HCT116 (cell line): ENCODE measurements at regions not wholly inside any gene's neighbourhood (a gene's known extent, or its start where the extent isn't known, plus 50 kb on each side); places are given as distances from the start of the nearest gene placed in this dataset.

Experiments
- ATAC-seq: fragments of 200-7000 bp; cut with Tn5 transposase; 2 replicates; pipeline ENCODE4 v1.9.1; 2020; ENCODE audit warnings: mild to moderate bottlenecking, moderate library complexity
- BruUV-seq: library from RNA; stranded (reverse); fragments of 400-500 nt; replicated peaks from 2 replicates; lab custom pipeline; 2021; lab: Mats Ljungman, UMichigan
- CTCF ChIA-PET: fragments of 300-600 bp; sonication (Branson Sonifier 250); formaldehyde crosslinking; loops from one replicate; lab custom pipeline; 2021; ENCODE audit warnings: antibody characterized with exemption; lab: Charles Lee
- POLR2A ChIA-PET: fragments of 300-600, 350-600 bp; sonication (Branson Sonifier 250); formaldehyde crosslinking; loops from one replicate; lab custom pipeline; 2021; ENCODE audit warnings: antibody characterized with exemption; lab: Charles Lee
- RAD21 ChIA-PET, 2 experiments: fragments of 300-600 bp; sonication (Branson Sonifier 250); formaldehyde crosslinking; loops; one replicate each; lab custom pipeline; 2023; ENCODE audit warnings: low total read pairs in 2 of 2; ENCODE audit not compliant: uncharacterized antibody in 2 of 2, unreplicated experiment in 2 of 2, low non-redundant PET in 1 of 2; lab: Charles Lee
- DNase-seq: peaks from one replicate; pipeline ENCODE4 v3.0.0-alpha.2; 2010; ENCODE audit warnings: low read depth, low spot score
- H2AFZ ChIP-seq: fragments of 200-600 bp; shearing (Covaris generic), sonication (generic); 2 replicates; pipeline ENCODE4 v1.6.1; 2017; ENCODE audit warnings: low read depth, mixed run types, mixed read lengths, antibody characterized with exemption, low read length; ENCODE audit not compliant: poor library complexity, severe bottlenecking
- H3K27ac ChIP-seq: 2 replicates; pipeline ENCODE4 v1.5.1; 2012; ENCODE audit warnings: low read depth, low read length
- H3K27me3 ChIP-seq: fragments of 200-600 bp; sonication (generic); 2 replicates; pipeline ENCODE4 v1.6.1; 2016; ENCODE audit warnings: mixed run types, low read length, mixed read lengths; ENCODE audit not compliant: insufficient read depth
- H3K36me3 ChIP-seq, 2 experiments: fragments of 200-500 bp in 1 of 2; fragments of 200-600 bp in 1 of 2; sonication (Bioruptor generic) in 1 of 2; sonication (generic) in 1 of 2; 2 replicates each; pipeline versions ENCODE4 v1.5.1 to v1.6.1; 2014 to 2016; ENCODE audit warnings: low read length in 2 of 2, inconsistent platforms in 1 of 2, mixed read lengths in 1 of 2, mixed run types in 1 of 2; ENCODE audit not compliant: insufficient read depth in 2 of 2, control insufficient read depth in 1 of 2
- H3K4me1 ChIP-seq, 2 experiments: fragments of 200-600 bp in 1 of 2; sonication (generic) in 1 of 2; 2 replicates each; pipeline versions ENCODE4 v1.5.1 to v1.6.1; 2012 to 2017; ENCODE audit warnings: low read length in 2 of 2, inconsistent platforms in 1 of 2, mild to moderate bottlenecking in 1 of 2, mixed read lengths in 1 of 2, mixed run types in 1 of 2, moderate library complexity in 1 of 2; ENCODE audit not compliant: insufficient read depth in 2 of 2, control insufficient read depth in 1 of 2
- H3K4me2 ChIP-seq: fragments of 200-600 bp; sonication (generic); 2 replicates; pipeline ENCODE4 v1.6.1; 2017; ENCODE audit warnings: mixed run types, low read length, mixed read lengths
- H3K4me3 ChIP-seq, 2 experiments: fragments of 200-600 bp in 1 of 2; sonication (generic) in 1 of 2; replicated peaks in 1 of 2; 2 replicates each; pipeline ENCODE4 v1.5.1; 2011 to 2016; ENCODE audit warnings: low read length in 2 of 2, control low read depth in 1 of 2, low read depth in 1 of 2, mild to moderate bottlenecking in 1 of 2, mixed read lengths in 1 of 2, mixed run types in 1 of 2
- H3K79me2 ChIP-seq: fragments of 200-600 bp; sonication (generic); 2 replicates; pipeline ENCODE4 v1.6.1; 2017; ENCODE audit warnings: mild to moderate bottlenecking, mixed run types, low read length, moderate library complexity, mixed read lengths; ENCODE audit not compliant: insufficient read depth
- H3K9ac ChIP-seq: fragments of 200-600 bp; sonication (generic); 2 replicates; pipeline ENCODE4 v1.6.1; 2016; ENCODE audit warnings: low read length, mixed read lengths
- H3K9me2 ChIP-seq: fragments of 200-600 bp; sonication (generic), shearing (Covaris generic); 2 replicates; pipeline ENCODE4 v1.6.1; 2017; ENCODE audit warnings: mixed run types, mild to moderate bottlenecking, moderate library complexity; ENCODE audit not compliant: insufficient read depth
- H3K9me3 ChIP-seq, 2 experiments: fragments of 200-500 bp in 1 of 2; fragments of 200-600 bp in 1 of 2; sonication (Bioruptor generic) in 1 of 2; sonication (generic) in 1 of 2; 2 replicates each; pipeline ENCODE4 v1.6.1; 2014 to 2017; ENCODE audit warnings: low read length in 2 of 2, mixed read lengths in 2 of 2, inconsistent platforms in 1 of 2, low read depth in 1 of 2, mild to moderate bottlenecking in 1 of 2, mixed run types in 1 of 2, moderate library complexity in 1 of 2; ENCODE audit not compliant: control insufficient read depth in 1 of 2, insufficient read depth in 1 of 2
- H4K20me1 ChIP-seq: fragments of 200-600 bp; sonication (generic), shearing (Covaris generic); 2 replicates; pipeline ENCODE4 v1.6.1; 2017; ENCODE audit warnings: mixed run types, mild to moderate bottlenecking, moderate library complexity; ENCODE audit not compliant: insufficient read depth
- ATF3 ChIP-seq: IDR thresholded peaks from 2 replicates; pipeline ENCODE4 v1.6.1; 2012
- CEBPB ChIP-seq: IDR thresholded peaks from 2 replicates; pipeline ENCODE4 v1.6.1; 2012; ENCODE audit warnings: low read depth
- EGR1 ChIP-seq: IDR thresholded peaks from 2 replicates; pipeline ENCODE4 v1.6.1; 2012; ENCODE audit warnings: low read depth
- EZH2 ChIP-seq: fragments of 200-600 bp; sonication (generic); IDR thresholded peaks from 2 replicates; pipeline ENCODE4 v1.6.1; 2017; ENCODE audit warnings: antibody characterized with exemption, mixed run types
- EZH2phosphoT487 ChIP-seq: fragments of 200-600 bp; IDR thresholded peaks from 2 replicates; pipeline ENCODE4 v1.6.1; 2018; ENCODE audit warnings: antibody characterized with exemption, borderline replicate concordance
- FOSL1 ChIP-seq: IDR thresholded peaks from 2 replicates; pipeline ENCODE4 v1.6.1; 2012; ENCODE audit warnings: low read depth
- JUND ChIP-seq: IDR thresholded peaks from 2 replicates; pipeline ENCODE4 v1.6.1; 2012
- POLR2AphosphoS5 ChIP-seq: IDR thresholded peaks from 2 replicates; pipeline ENCODE4 v1.6.1; 2011; ENCODE audit warnings: mild to moderate bottlenecking, low read depth, low read length, moderate library complexity
- RAD21 ChIP-seq: IDR thresholded peaks from 2 replicates; pipeline ENCODE4 v1.6.1; 2012; ENCODE audit warnings: low read depth, mild to moderate bottlenecking
- SIN3A ChIP-seq: IDR thresholded peaks from 2 replicates; pipeline ENCODE4 v1.6.1; 2012; ENCODE audit warnings: low read depth
- SP1 ChIP-seq: IDR thresholded peaks from 2 replicates; pipeline ENCODE4 v1.6.1; 2012; ENCODE audit warnings: low read depth
- YY1 ChIP-seq: IDR thresholded peaks from 2 replicates; pipeline ENCODE4 v1.6.1; 2011; ENCODE audit warnings: low read length, low read depth, moderate library complexity, mild to moderate bottlenecking; ENCODE audit not compliant: insufficient replicate concordance; ENCODE audit errors: extremely low read depth
- ZNF274 ChIP-seq: fragments of 200-500 bp; sonication (Bioruptor generic); IDR thresholded peaks from 2 replicates; pipeline ENCODE4 v1.6.1; 2014; ENCODE audit warnings: mild to moderate bottlenecking, low read depth, low read length, inconsistent platforms
- intact Hi-C: fragments of 100-400 bp; cut with micrococcal nuclease; formaldehyde crosslinking; loops from 2 replicates; pipeline ENCODE4 v1.10.0; 2022
- TF ChIP-seq, protein P1 (sequence below), 3 experiments: fragments of 200-600 bp in 1 of 3; sonication (generic) in 1 of 3; IDR thresholded peaks in 2 of 3; conservative IDR thresholded peaks in 1 of 3; 2 replicates each; pipeline ENCODE4 v1.5.1; 2012 to 2017; ENCODE audit warnings: low read depth in 2 of 3, low read length in 2 of 3, antibody characterized with exemption in 1 of 3, borderline replicate concordance in 1 of 3, control low read depth in 1 of 3, mild to moderate bottlenecking in 1 of 3, mixed read lengths in 1 of 3, mixed run types in 1 of 3, moderate library complexity in 1 of 3; ENCODE audit not compliant: insufficient read depth in 1 of 3
- TF ChIP-seq, protein P2 (sequence below): IDR thresholded peaks from 2 replicates; pipeline ENCODE4 v1.6.1; 2012
- TF ChIP-seq, protein P3 (sequence below): IDR thresholded peaks from 2 replicates; pipeline ENCODE4 v1.6.1; 2012; ENCODE audit warnings: low read depth

GRCh38 chr2:114283774-114284173 is 158.7 kb upstream of the DPP10 start:
- no peaks in the 10 kb centered on the region for H3K36me3 ChIP-seq
- no peak for DNase-seq
- H3K9me3 ChIP-seq: peaks cover 4 to 11% of the 10 kb centered on the region in 2 experiments; a peak in 2 of 4 replicates
- H4K20me1 ChIP-seq: no peaks in the 10 kb centered on the region
- no peaks in the 10 kb centered on the region for H3K79me2 ChIP-seq
- no peak overlapping the region for H3K9ac ChIP-seq
- POLR2A ChIA-PET: no interaction called here
- TF ChIP-seq EGR1 (no peak), ATF3 (no peak), FOSL1 (no peak), ZNF274 (no peak), RAD21 (no peak), EZH2phosphoT487 (no peak)
- no TSS peak for BruUV-seq
- H3K9me2 ChIP-seq: no peaks in the 10 kb centered on the region
- no peak for ATAC-seq
- no peak overlapping the region for H3K4me2 ChIP-seq
- H2AFZ ChIP-seq: no peak overlapping the region
- CTCF ChIA-PET: no interaction called here
- no peak overlapping the region for H3K27ac ChIP-seq
- no peak overlapping the region for H3K4me3 ChIP-seq
- no peaks in the 10 kb centered on the region for H3K4me1 ChIP-seq
- H3K27me3 ChIP-seq: no peaks in the 10 kb centered on the region
- intact Hi-C loops: no loop called here
- RAD21 ChIA-PET: no interaction called here

DNA sequence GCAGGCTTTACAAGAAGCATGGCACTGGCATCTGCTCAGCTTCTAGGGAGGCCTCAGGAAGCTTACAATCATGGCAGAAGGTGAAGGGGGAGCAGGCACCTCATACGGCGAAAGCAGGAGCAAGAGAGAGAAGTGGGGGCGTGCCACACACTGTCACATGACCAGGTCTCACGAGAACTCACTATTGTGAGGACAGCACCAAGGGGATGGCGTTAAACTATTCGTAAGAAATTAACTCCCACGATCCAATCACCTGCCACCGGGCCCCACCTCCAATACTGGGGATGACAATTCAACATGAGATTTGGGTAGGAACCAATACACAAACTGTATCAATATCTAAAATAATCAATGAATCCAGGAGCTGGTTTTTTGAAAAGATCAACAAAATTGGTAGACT is 156.0 kb upstream of the DPP10 start:
- ChIA-PET RAD21 (no interaction called here), POLR2A (no interaction called here), CTCF (no interaction called here)
- DNase-seq: no peak
- Histone ChIP-seq H2AFZ (no peak overlapping the region), H3K9me2 (no peaks in the 10 kb centered on the region), H3K27ac (no peak overlapping the region), H3K4me2 (no peak overlapping the region), H3K4me1 (no peaks in the 10 kb centered on the region), H3K9me3 (peaks cover 4 to 9% of the 10 kb centered on the region in 2 experiments; a peak in 2 of 4 replicates), H4K20me1 (no peaks in the 10 kb centered on the region), H3K4me3 (no peak overlapping the region), H3K36me3 (no peaks in the 10 kb centered on the region), H3K27me3 (no peaks in the 10 kb centered on the region), H3K9ac (no peak overlapping the region), H3K79me2 (no peaks in the 10 kb centered on the region)
- intact Hi-C loops: no loop called here
- no TSS peak for BruUV-seq
- no peak for ATAC-seq
- TF ChIP-seq RAD21: no peak
- TF ChIP-seq, protein P1, sequence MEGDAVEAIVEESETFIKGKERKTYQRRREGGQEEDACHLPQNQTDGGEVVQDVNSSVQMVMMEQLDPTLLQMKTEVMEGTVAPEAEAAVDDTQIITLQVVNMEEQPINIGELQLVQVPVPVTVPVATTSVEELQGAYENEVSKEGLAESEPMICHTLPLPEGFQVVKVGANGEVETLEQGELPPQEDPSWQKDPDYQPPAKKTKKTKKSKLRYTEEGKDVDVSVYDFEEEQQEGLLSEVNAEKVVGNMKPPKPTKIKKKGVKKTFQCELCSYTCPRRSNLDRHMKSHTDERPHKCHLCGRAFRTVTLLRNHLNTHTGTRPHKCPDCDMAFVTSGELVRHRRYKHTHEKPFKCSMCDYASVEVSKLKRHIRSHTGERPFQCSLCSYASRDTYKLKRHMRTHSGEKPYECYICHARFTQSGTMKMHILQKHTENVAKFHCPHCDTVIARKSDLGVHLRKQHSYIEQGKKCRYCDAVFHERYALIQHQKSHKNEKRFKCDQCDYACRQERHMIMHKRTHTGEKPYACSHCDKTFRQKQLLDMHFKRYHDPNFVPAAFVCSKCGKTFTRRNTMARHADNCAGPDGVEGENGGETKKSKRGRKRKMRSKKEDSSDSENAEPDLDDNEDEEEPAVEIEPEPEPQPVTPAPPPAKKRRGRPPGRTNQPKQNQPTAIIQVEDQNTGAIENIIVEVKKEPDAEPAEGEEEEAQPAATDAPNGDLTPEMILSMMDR (IDR thresholded peaks at IDR 0.05 in 2 of 3, conservative IDR thresholded peaks at IDR 0.05 in 1 of 3; ENCODE audit: borderline replicate concordance in 1 of 3, insufficient read depth in 1 of 3, low read depth in 2 of 3, low read length in 2 of 3): no peak
- TF ChIP-seq ATF3: no peak
- TF ChIP-seq FOSL1: no peak
- TF ChIP-seq JUND: no peak
- TF ChIP-seq EZH2: no peak
- TF ChIP-seq, protein P2, sequence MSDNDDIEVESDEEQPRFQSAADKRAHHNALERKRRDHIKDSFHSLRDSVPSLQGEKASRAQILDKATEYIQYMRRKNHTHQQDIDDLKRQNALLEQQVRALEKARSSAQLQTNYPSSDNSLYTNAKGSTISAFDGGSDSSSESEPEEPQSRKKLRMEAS: no peak
- no peak for TF ChIP-seq ZNF274
- no peak for TF ChIP-seq SP1
- TF ChIP-seq, protein P3, sequence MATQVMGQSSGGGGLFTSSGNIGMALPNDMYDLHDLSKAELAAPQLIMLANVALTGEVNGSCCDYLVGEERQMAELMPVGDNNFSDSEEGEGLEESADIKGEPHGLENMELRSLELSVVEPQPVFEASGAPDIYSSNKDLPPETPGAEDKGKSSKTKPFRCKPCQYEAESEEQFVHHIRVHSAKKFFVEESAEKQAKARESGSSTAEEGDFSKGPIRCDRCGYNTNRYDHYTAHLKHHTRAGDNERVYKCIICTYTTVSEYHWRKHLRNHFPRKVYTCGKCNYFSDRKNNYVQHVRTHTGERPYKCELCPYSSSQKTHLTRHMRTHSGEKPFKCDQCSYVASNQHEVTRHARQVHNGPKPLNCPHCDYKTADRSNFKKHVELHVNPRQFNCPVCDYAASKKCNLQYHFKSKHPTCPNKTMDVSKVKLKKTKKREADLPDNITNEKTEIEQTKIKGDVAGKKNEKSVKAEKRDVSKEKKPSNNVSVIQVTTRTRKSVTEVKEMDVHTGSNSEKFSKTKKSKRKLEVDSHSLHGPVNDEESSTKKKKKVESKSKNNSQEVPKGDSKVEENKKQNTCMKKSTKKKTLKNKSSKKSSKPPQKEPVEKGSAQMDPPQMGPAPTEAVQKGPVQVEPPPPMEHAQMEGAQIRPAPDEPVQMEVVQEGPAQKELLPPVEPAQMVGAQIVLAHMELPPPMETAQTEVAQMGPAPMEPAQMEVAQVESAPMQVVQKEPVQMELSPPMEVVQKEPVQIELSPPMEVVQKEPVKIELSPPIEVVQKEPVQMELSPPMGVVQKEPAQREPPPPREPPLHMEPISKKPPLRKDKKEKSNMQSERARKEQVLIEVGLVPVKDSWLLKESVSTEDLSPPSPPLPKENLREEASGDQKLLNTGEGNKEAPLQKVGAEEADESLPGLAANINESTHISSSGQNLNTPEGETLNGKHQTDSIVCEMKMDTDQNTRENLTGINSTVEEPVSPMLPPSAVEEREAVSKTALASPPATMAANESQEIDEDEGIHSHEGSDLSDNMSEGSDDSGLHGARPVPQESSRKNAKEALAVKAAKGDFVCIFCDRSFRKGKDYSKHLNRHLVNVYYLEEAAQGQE: no peak
- TF ChIP-seq YY1: no peak
- TF ChIP-seq SIN3A: no peak
- no peak for TF ChIP-seq POLR2AphosphoS5
- TF ChIP-seq CEBPB: no peak
